Neural cell (in vitro differentiated cells): ENCODE measurements at regions not wholly inside any gene's neighbourhood (a gene's known extent, or its start where the extent isn't known, plus 50 kb on each side); places are given as distances from the start of the nearest gene placed in this dataset.

ENCODE experiments used
- H2AFZ ChIP-seq: fragments of 200-600, 300-800 bp; sonication (generic), shearing (Covaris generic); 2 replicates; pipeline ENCODE4 v1.6.0; 2014; ENCODE audit warnings: low read depth, mild to moderate bottlenecking, antibody characterized with exemption, low read length, moderate library complexity
- H3F3A ChIP-seq: fragments of 200-600 bp; shearing (Covaris generic); 2 replicates; pipeline ENCODE4 v1.6.1; 2016; ENCODE audit warnings: mild to moderate bottlenecking, moderate library complexity, mixed read lengths, antibody characterized with exemption, low read length; ENCODE audit not compliant: insufficient read depth, poor library complexity, severe bottlenecking
- H3K27ac ChIP-seq: fragments of 200-600, 300-800 bp; sonication (generic), shearing (Covaris generic); 2 replicates; pipeline ENCODE4 v1.5.1; 2014; ENCODE audit warnings: mild to moderate bottlenecking, low read length, moderate library complexity
- H3K27me3 ChIP-seq: fragments of 300-800, 200-600 bp; sonication (generic), shearing (Covaris generic); 2 replicates; pipeline ENCODE4 v1.6.0; 2014; ENCODE audit warnings: mild to moderate bottlenecking, low read depth, low read length, moderate library complexity; ENCODE audit not compliant: insufficient read depth
- H3K36me3 ChIP-seq: fragments of 300-800, 200-600 bp; sonication (generic), shearing (Covaris generic); 2 replicates; pipeline ENCODE4 v1.5.1; 2014; ENCODE audit warnings: mild to moderate bottlenecking, antibody characterized with exemption, low read length, moderate library complexity; ENCODE audit not compliant: insufficient read depth
- H3K4me2 ChIP-seq: fragments of 300-800, 200-600 bp; sonication (generic), shearing (Covaris generic); 2 replicates; pipeline ENCODE4 v1.6.0; 2014; ENCODE audit warnings: mild to moderate bottlenecking, low read length
- H3K4me3 ChIP-seq: fragments of 300-800, 200-600 bp; sonication (generic), shearing (Covaris generic); 2 replicates; pipeline ENCODE4 v1.5.1; 2014; ENCODE audit warnings: mild to moderate bottlenecking, low read length, moderate library complexity
- H3K79me2 ChIP-seq: fragments of 200-600 bp; shearing (Covaris generic); replicated peaks from 2 replicates; pipeline ENCODE4 v1.6.0; 2014; ENCODE audit warnings: mild to moderate bottlenecking, low read length, moderate library complexity; ENCODE audit not compliant: insufficient read depth
- H3K9ac ChIP-seq: fragments of 300-800, 200-600 bp; sonication (generic), shearing (Covaris generic); 2 replicates; pipeline ENCODE4 v1.6.1; 2016; ENCODE audit warnings: mild to moderate bottlenecking, low read length, mixed read lengths
- H3K9me2 ChIP-seq: fragments of 200-600 bp; shearing (Covaris generic); 2 replicates; pipeline ENCODE4 v1.6.1; 2016; ENCODE audit warnings: mild to moderate bottlenecking, low read length, mixed read lengths; ENCODE audit not compliant: insufficient read depth
- H3K9me3 ChIP-seq: fragments of 200-600, 300-800 bp; sonication (generic), shearing (Covaris generic); 2 replicates; pipeline ENCODE4 v1.6.1; 2016; ENCODE audit warnings: mild to moderate bottlenecking, mixed run types, low read length, moderate library complexity, mixed read lengths
- H4K20me1 ChIP-seq: fragments of 200-600 bp; shearing (Covaris generic); 2 replicates; pipeline ENCODE4 v1.6.1; 2016; ENCODE audit warnings: mild to moderate bottlenecking, mixed run types; ENCODE audit not compliant: insufficient read depth
- CTCF ChIP-seq: fragments of 450-650 bp; IDR thresholded peaks from 2 replicates; pipeline ENCODE4 v1.5.1; 2014; ENCODE audit warnings: antibody characterized with exemption, mild to moderate bottlenecking, moderate library complexity; ENCODE audit not compliant: poor library complexity, severe bottlenecking
- EP300 ChIP-seq: fragments of 450-650 bp; conservative IDR thresholded peaks from 2 replicates; pipeline ENCODE4 v1.6.1; 2014; ENCODE audit warnings: antibody characterized with exemption, mild to moderate bottlenecking, moderate library complexity; ENCODE audit not compliant: poor library complexity, severe bottlenecking
- EZH2 ChIP-seq: fragments of 200-600, 300-800 bp; shearing (Covaris generic), sonication (generic); IDR thresholded peaks from 2 replicates; pipeline ENCODE4 v1.6.1; 2014; ENCODE audit warnings: antibody characterized with exemption, low read length, borderline replicate concordance, mild to moderate bottlenecking; ENCODE audit not compliant: insufficient read depth, poor library complexity, severe bottlenecking
- MXI1 ChIP-seq: fragments of 450-650 bp; conservative IDR thresholded peaks from 2 replicates; pipeline ENCODE4 v1.6.1; 2014; ENCODE audit warnings: antibody characterized with exemption, mild to moderate bottlenecking; ENCODE audit not compliant: poor library complexity, severe bottlenecking
- POLR2AphosphoS5 ChIP-seq: IDR thresholded peaks from 2 replicates; pipeline ENCODE4 v1.6.1; 2012
- RAD21 ChIP-seq: fragments of 450-650 bp; conservative IDR thresholded peaks from 2 replicates; pipeline ENCODE4 v1.6.1; 2014; ENCODE audit warnings: antibody characterized with exemption, mild to moderate bottlenecking, moderate library complexity
- REST ChIP-seq: IDR thresholded peaks from 2 replicates; pipeline ENCODE4 v1.6.1; 2012; ENCODE audit warnings: borderline replicate concordance
- SMC3 ChIP-seq: fragments of 450-650 bp; conservative IDR thresholded peaks from 2 replicates; pipeline ENCODE4 v1.6.1; 2014; ENCODE audit warnings: antibody characterized with exemption, mild to moderate bottlenecking, moderate library complexity; ENCODE audit not compliant: poor library complexity
- TAF1 ChIP-seq: IDR thresholded peaks from 2 replicates; pipeline ENCODE4 v1.6.1; 2012; ENCODE audit warnings: low read depth

- Histone ChIP-seq H3K9me2 (no peaks in the 10 kb centered on the region), H3K9me3 (no peaks in the 10 kb centered on the region), H3K4me3 (peak overlapping the region; percentile 30), H2AFZ (no peak overlapping the region), H4K20me1 (no peaks in the 10 kb centered on the region), H3K36me3 (no peaks in the 10 kb centered on the region), H3K27me3 (no peaks in the 10 kb centered on the region), H3K4me2 (no peak overlapping the region), H3K27ac (no peak overlapping the region), H3K9ac (peak overlapping the region; percentile 29), H3F3A (no peaks in the 10 kb centered on the region), H3K79me2 (no peaks in the 10 kb centered on the region)
- TF ChIP-seq EZH2 (no peak), REST (no peak), POLR2AphosphoS5 (no peak), EP300 (no peak), CTCF (no peak), RAD21 (no peak), TAF1 (no peak), SMC3 (no peak), MXI1 (no peak)
These were observed 139.7 kb downstream of the SEC61B start for GRCh38 chr9:99361817-99362216.

- Histone ChIP-seq H3K4me2 (no peak overlapping the region), H3K4me3 (no peak overlapping the region)
- no peak for TF ChIP-seq EP300
- TF ChIP-seq TAF1 = no peak
- no peak for TF ChIP-seq EZH2
- no peak for TF ChIP-seq POLR2AphosphoS5
- TF ChIP-seq MXI1 = no peak
- TF ChIP-seq REST = no peak
- no peak for TF ChIP-seq RAD21
- TF ChIP-seq CTCF = no peak
- no peak for TF ChIP-seq SMC3
These were observed 140.2 kb downstream of the SEC61B start for GRCh38 chr9:99362321-99362720.

More at GRCh38 chr9:99362321-99362720, 140.2 kb downstream of the SEC61B start:
- H3K9me3 ChIP-seq = no peaks in the 10 kb centered on the region
- no peaks in the 10 kb centered on the region for H3K9me2 ChIP-seq
- no peaks in the 10 kb centered on the region for H3K79me2 ChIP-seq
- no peaks in the 10 kb centered on the region for H3K27me3 ChIP-seq
- no peaks in the 10 kb centered on the region for H4K20me1 ChIP-seq
- H3K27ac ChIP-seq = no peak overlapping the region
- peak overlapping the region; percentile 29 for H3K9ac ChIP-seq
- H2AFZ ChIP-seq = no peak overlapping the region
- H3K36me3 ChIP-seq = no peaks in the 10 kb centered on the region
- no peaks in the 10 kb centered on the region for H3F3A ChIP-seq
